Amniotic epithelial cell (primary cell): ENCODE measurements at regions not wholly inside any gene's neighbourhood (a gene's known extent, or its start where the extent isn't known, plus 50 kb on each side); places are given as distances from the start of the nearest gene placed in this dataset.
"Not testable (repeated sequence)": the region's sequence is repeated elsewhere in the genome, so short reads cannot be mapped to it uniquely, and the experiment has no call there.

ENCODE experiments used
- DNase-seq: peaks from one replicate; pipeline ENCODE4 v3.0.0-alpha.2; 2010; ENCODE audit warnings: low read depth

DNA sequence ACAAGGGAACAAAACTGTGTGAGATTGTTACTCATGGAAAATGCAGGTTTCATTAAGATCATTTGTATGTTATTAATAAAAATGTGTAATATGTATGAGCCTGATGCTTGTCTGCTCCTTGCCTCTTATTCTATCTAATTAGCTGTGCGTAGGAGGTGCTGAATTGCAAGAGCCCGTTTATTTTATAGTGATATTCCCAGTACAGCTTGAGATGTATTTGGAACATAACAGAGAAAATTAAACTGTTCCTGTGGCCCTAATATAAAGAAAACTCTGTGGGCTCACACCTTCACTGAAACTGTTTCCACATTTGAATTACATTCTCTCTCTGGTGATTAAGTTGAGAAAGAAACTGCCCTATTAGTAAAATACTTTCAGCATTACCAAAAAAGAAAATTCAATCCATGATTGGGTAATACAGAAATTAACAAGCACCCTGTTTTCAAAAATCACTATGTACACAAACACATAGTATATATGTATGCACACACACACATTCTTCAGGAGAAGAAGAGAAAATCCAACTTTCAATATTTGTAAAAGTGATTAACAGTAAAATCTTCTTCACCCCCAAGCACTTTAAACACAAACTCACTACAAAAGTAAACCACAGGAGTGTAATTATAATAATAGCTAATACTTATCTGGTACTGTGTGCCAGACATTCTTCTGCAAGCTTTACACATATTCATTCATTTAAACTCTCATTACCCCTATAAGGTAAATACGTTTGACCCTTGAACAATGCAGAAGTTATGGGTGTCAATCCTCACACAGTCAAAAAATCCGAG lies 233.2 kb downstream of the PHLDA1 start:
- no peak for DNase-seq

DNA sequence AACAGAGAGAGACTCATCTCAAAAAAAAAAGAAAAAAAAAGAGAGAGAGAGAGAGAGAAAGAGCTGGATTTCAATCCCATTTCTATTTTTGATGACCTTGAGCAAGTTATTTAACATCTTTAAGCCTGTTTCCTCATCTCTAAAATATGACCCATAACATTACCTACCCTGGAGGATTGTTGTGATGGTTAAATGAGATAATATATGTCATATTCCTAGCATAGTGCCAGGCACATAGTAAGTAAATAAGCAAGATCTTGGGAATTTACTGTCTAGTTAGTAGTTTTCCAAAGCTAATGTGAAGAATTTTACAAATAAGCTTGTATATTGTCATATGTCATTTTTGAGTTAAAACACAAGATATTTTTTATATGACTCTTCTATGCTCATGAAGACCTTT lies 236.5 kb downstream of the PHLDA1 start:
- no peak for DNase-seq

DNA sequence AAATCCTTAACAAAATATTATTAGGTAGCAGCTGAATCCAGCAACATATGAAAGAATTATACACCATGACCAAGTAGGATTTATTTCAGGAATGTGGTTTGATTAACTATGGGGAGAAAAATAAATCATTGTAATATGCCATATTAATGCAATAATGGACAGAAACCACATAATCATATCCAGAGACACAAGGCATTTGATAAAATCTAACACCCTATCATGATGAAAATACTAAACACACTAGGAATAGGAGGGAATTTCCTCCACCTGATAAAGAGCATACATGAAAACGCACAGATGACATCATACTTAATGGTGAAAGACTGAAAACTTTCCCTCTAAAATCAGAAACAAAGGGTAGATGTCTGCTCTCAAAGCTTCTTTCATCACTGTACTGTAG lies 238.9 kb downstream of the PHLDA1 start:
- DNase-seq, result peak; percentile 64

DNA sequence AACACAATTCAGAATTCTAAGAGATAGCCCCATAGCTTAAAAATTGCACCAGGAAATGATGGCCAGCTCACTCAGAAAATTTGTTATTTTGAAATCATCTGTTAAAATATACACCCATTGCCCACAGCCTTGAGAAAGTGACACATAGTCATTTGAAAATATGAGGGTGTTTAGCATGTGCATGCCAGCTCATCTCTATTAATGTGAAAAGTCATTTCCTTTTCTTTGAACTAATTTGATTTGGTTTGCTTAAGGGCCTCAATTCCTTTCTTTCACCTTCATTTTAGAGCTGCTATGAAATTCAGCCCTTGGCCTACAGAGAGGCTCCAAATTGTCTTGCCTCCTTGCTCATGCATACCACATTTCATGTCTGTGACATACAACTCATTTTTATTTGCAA lies 241.4 kb downstream of the PHLDA1 start:
- no peak for DNase-seq

DNA sequence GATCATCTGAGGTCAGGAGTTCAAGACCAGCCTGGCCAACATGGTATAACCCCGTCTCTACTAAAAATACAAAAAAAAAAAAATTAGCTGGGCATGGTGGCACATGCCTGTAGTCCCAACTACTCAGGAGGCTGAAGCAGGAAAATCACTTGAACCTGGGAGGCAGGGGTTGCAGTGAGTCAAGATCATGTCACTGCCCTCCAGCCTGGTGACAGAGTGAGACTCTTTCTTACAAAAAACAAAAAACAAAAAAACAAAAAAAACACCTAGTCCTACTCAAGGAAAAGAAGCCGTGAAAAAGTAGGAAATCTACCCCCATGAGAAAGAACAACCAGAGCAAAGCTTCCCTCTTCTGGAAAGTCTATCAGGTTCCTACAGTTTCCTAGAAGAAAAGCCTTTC lies 244.4 kb downstream of the PHLDA1 start:
- DNase-seq, result not testable (repeated sequence)

DNA sequence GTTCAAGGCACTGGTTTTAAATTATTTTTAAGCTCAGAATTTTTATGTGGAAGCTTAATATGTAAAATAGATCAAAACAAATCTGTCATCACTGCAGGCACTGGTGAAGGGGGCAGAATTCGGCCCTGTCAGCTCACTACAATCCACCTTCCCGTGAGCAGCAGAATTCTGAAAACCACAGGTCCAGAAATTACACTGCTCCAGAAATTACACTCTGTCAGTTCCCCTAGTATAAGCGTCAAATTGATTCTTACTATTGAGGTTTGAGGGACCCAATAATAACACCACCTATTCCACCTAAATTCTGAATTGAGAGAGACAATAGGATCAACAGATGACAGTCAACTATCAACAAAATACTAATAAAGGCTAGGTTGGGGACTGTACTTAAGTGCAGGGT lies 245.5 kb downstream of the PHLDA1 start:
- DNase-seq, result no peak

DNA sequence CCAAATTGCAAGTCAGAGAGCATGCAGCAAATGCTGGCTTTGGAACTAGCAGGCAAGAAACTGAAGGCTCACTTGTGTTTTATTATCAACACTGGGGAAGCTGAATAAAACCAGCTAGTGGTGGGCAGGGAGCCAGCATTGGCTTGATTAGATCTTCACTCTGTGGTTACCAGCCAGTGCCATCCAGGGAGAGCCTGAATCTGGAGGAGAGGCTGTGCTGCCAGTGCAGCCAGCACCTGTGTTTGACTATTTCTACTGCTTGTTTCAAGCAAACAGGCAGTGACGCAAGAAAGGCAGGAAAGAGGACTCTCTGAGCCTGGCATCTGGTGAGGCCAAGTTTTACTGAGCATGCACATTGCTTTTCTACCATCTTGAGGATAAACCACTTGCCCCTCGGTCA lies 247.0 kb downstream of the PHLDA1 start:
- peak; percentile 52 for DNase-seq

DNA sequence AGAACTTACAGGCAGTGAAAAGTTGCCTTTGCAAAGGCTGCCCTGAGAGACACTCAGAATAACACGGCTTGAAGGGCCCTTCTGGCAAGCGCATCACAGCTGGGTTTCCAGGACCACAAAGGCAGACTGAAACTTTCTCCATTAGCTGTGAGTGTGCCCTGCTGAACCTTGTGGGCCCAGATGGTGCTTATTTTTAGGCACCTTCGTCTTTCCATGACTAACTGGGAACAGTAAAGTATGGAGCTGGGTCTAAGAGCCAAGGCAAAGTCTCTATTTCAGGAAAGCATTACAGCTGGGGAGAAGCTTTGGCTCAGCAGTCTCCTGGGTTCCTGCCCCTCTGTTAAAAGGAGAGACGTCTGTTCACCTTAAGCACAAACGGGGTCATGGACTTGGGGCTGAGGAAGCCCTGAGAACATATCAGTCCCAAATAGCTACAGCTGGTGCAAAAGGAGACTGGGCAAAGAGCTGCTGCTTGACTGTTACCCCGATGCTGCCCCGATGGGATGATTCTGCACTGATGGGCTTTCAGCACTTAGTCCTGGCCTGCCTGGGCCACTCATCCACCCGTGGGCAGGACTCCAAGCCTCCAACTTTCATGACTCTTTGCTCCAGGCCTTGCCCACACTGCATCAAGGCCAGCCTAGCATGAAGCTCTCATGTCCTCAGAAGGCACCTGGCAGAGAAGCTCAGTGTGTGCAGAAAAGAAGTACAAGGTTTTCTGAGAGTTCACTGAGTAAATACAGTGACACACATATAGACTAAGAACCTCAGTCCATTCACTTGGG lies 248.3 kb downstream of the PHLDA1 start:
- DNase-seq, result no peak

DNA sequence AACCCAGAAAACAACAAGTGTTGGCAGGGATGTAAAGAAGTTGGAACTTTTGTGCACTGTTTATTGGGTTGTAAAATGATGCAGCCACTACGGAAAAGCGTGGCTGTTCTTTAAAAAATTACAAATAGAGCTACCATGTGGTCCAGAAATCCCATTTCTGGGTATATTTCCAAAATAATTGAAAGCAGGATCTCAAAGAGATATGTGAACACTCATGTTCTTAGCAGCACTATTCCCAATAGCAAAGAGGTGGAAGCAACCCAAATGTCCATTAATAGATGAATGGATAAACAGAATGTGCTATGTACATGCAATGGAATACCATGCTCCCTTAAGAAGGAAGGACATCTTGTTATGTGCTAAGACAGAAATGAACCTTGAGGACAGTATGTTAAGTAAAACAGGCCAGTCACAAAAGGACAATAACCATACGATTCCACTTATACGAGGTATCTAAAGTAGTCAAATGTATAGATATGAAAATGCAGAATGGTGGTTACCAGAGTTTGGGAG lies 249.5 kb downstream of the PHLDA1 start:
- DNase-seq, result no peak

DNA sequence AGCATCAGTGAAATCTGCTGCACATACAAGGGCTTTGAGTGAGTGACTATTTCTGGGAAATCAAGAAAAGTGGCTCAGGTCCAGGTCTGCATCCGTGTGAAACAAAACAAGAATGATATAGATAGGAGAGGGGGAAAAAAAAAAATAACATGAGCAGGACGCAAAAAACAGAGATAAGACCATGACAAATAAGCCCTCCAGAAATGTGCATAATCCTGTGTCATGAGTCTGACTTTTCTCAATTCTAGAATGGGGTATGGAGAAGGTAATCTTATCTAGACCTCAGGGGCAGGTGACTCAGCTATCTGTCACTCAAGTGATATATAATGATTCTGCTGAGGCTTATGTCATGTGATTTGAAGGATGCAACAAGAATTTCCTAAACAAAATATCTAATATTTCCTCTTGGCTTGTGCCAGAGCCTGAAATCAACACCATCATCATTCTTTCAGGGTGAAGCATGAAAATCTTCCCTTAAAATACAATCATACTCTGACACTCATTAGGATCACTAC lies 250.0 kb downstream of the PHLDA1 start:
- DNase-seq, result peak; percentile 100

DNA sequence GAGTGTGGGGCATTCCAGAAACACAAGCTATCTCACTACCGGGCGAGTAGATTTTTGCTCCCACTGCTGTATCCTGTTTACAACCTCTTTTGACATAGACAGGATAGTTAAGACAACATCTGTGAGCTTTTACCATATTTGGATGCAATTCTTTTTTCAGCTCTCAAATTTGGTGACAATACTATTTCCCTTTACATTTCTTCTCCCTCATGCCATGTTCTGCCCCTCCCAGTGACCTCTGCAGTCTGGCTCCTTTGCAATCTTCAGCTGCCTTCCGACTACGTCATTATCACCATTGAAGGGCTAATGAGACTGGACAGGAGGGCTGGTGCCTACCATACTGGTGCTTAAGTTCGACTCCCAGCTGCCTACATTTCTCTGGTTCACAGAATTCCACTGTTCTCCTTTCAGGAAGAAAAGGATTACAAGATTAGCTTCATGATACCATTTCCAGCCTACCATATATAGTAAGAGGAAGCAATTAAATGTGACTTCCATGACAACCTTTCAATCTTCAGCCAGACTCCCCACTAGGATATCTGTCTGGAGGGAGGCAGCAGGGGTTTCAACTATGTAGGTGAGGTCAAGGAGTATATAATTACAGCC lies 251.6 kb downstream of the PHLDA1 start:
- DNase-seq, result no peak

DNA sequence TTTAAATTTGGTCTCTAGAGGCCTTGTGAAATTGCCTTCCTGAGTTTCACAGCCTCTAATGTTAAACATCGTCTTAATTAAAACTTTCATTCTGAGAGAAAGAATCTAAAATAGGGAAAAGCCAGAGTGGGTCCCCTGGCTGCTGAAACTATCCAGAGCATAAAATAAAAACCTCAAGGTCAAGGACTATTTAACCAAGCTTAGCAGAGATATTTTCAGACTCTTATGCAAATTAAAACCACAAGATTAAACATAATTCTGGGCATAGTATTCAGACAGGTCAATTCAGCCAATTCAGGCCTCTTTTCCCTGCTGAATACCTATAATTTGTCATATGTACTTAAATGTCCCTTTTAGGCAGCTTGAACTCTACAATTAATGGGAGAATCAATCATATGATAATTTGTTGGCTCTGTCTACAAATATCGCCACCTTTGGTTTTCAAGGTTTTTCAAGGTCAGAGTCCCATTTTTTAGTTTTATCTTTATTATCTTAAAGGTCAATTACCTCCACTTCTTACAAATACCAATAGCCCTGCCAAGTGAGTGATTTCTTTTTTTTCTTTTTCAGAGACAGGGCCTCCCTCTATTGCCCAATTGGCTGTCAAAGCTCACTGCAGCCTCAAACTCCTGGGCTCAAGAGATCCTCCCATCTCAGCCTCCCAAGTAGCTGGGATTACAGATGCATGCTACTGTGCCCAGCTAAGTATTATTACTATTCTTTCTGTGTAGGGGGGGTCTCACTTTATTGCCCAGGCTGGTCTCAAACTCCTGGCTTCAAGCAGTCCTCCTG lies 257.1 kb downstream of the PHLDA1 start:
- peak; percentile 67 for DNase-seq

DNA sequence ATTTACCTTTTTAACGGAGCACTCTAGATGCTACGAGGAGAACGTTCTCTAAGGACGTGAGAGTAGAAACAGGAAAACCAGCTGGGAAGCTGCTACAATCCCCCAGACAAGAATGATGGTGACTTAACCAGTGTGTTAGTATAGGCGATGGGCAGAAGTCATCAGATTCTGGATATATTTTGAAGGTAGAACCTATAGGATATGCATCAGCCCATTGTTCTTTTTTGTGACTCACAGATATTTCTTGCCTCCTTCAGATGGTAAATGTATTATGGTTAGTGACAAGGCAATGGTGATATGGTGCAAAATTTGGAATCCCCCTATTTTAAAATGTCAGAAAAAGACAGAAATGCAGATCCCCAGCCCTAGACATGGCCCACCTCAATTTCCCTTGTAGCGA lies 258.2 kb downstream of the PHLDA1 start:
- DNase-seq, result no peak

DNA sequence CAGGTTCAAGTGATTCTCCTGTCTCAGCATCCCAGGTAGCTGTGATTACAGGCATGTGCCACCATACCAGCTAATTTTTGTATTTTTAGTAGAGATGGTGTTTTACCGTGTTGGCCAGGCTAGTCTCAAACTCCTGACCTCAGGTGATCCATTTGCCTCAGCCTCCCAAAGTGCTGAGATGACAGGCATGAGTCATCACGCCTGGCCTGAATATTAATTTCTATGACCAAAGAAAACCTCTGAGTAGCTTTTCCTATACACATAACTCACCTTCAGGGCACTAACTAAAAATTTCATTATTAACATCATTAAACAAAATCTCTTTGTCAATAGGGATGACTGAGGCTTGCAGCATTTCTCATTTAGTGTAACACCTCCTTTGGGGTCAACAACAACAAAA lies 259.6 kb upstream of the KRR1 start:
- no peak for DNase-seq

DNA sequence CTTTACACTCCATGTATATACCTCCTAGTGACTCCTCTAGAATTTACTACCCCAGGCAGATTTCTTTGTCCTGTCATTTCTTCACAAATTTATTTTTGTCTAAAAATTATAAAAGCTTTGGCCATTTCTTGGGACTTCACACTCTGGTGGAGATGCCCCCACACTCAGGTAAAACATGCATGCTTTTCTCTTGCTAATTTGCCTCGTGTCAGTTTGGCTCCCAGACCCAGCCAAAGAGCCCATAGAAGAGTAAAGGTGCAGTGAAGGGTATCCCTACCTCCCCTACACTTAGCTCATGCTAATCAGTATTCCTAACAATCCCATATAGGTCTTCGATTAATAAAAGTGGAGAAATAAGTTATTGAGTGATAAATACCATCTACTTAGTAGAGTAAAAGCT lies 256.5 kb upstream of the KRR1 start:
- no peak for DNase-seq

DNA sequence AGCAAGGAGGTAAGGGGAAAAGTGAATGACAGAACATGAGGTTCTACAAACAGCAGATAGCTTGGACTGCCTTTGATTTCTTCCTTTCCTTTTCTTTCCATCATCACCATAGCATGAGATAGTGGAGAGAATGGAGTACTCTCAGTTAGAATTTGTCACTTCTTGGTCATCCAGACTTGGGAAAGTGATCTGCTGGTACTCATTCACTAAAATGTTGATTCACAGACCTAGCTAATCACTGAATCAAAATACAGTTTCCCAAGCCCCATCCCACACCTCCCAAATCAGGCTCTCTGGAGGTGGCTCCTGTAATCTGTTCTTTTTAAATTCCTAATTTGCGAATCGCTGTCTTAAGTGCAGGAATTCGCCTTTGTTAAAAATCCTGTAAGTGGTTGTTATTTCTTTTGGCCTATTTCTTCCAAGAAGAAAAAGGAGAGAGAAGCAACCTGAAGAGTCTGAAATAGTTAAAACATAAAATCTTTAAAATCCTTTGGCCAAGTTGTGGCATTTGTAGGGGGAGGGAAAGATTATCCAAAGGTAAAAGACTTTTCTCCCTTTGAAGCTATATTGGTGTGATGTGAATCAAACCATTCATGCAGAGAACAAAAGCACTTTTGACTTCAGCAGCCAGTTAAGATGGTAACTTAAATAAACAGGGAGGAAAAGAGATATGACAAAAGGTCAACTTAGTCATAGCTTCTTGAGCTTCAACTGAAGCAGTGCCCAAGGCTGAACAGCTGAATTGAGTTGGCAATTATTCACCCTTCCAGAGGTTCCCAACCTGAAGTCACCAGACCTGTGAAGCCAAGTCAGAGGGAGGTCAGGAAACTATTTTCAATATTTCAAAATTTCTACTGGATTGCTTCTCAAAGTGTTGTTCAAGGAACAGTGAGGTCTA lies 255.1 kb upstream of the KRR1 start:
- DNase-seq, result peak; percentile 67

DNA sequence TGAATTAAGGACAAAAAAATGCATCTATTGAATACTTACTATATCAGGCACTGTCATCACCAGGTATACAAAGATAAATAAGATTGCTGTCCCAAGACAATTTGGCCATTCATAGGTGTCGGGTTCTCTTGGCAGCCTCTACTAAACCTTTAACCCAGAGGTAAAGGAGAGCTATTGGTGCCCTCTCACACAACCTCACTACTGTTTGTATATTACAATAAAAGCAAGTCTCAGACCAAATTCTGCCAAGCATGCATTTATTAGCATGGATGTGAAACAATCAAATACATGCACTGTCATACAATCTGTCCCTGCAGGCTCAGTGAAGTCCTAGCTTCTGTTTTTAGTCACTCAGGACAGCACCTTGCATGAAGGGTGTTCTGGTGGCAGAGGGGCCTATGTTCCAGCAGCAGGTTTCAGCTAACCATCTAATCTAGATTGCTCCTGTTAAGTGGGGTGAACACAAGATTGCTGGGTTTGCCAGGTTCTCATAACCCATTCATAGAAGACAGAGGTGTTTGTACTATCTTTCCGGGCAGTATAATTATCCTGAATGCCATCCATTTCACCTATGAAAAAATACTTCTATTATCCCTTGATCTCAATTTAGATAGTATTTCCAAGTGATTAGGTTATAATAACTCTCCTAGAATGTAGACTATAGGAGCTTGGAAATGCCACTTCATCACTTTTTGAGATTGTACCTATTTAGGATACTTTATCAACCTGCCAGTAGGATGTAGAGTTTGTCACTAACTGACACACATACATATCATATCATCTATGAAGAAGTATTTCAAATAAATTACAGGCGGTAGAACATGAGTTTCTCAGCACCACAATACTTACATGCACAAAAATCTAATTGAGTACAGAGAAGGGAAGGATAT lies 254.0 kb upstream of the KRR1 start:
- no peak for DNase-seq

DNA sequence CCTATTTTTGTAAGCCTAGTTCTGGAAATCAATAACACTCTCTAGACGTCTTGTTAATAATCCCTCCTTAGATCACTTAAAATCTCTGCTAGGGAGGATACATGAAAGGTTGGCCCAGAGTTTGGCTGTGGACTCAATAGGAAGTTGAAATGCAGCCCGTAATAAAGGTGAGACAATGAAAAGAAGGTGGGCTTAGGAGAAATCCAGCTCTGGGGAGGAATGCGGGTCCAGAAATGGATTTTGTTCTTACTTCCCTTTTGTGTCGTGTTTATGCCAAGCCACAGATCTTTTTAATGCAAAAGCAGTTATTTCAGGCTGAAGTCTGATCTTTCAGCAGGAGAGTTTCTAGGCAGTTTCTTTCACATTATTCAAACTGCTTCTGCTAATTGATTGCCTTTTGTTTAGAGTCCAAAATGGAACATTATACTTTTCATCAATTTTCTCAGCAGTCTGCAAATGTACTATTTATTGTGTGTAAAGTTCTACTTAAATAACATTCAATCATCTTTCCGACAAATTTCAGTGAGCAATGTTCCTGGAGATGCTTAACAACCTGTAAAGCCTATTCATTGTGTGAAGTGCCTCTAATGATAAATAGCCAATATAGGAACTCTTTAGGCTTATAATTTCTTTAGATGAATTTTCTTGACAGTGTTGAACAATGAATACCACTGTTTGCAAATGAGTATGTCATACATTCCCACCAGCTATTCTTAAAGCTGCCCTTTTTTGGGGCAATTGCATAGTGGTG lies 252.9 kb upstream of the KRR1 start:
- no peak for DNase-seq
